ENCODE measurements at regions not wholly inside any gene's neighbourhood (a gene's known extent, or its start where the extent isn't known, plus 50 kb on each side); places are given as distances from the start of the nearest gene placed in this dataset.

DNA sequence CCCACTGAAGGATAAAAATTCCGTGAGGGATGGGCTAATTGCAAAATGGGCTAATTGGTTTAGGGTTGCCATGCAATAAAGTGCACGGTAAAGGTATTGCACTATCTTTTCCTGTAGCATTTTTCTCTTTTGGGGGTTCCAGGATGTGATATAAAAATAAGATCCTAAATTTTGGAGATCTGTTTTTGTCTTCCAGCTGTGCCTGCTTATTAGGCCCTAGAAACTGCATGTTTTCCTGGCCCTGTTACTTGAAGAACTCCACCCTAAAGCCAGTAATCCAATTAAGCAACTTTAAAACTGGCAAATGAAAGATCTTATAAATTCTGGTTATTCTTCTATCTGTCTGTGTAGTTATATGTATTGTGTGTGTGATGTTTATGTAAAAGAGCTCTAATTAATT lies 2489.6 kb downstream of the PCDH9 start (continued):
- TF ChIP-seq, protein P1, sequence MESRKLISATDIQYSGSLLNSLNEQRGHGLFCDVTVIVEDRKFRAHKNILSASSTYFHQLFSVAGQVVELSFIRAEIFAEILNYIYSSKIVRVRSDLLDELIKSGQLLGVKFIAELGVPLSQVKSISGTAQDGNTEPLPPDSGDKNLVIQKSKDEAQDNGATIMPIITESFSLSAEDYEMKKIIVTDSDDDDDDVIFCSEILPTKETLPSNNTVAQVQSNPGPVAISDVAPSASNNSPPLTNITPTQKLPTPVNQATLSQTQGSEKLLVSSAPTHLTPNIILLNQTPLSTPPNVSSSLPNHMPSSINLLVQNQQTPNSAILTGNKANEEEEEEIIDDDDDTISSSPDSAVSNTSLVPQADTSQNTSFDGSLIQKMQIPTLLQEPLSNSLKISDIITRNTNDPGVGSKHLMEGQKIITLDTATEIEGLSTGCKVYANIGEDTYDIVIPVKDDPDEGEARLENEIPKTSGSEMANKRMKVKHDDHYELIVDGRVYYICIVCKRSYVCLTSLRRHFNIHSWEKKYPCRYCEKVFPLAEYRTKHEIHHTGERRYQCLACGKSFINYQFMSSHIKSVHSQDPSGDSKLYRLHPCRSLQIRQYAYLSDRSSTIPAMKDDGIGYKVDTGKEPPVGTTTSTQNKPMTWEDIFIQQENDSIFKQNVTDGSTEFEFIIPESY (IDR thresholded peaks at IDR 0.05) = no peak
- TF ChIP-seq NR2F2 (IDR thresholded peaks at IDR 0.05) (no peak), SP1 (IDR thresholded peaks at IDR 0.05) (no peak), RAD21 (IDR thresholded peaks at IDR 0.05) (no peak), GABPA (IDR thresholded peaks at IDR 0.05 in 1 of 2, conservative IDR thresholded peaks at IDR 0.05 in 1 of 2) (no peak), FOXA2 (IDR thresholded peaks at IDR 0.05) (no peak)

DNA sequence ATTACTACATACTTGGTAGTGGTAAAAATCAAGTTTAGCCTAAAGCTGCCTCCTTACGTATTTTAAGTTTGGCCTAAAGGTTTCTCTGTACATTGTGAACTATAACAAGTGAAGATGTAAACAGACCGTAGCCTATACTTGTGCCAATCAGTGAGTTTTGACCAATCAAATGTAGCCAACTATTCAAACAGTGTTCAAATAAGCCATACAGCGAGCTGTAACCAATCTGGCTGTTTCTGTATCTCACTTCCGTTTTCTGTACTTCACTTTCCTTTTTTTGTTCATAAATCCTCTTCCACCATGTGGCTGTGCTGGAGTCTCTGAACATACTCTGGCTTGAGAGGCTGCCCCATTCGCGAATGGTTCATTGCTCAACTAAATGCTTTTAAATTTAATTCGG lies 2504.6 kb downstream of the PCDH9 start:
- no peak for DNase-seq (ENCODE audit: low spot score)
- Histone ChIP-seq H3K9ac (ENCODE audit: low read depth in 1 of 2, low read length in 2 of 2) (no peak overlapping the region), H3K36me3 (ENCODE audit: control insufficient read depth in 4 of 4, insufficient read depth in 3 of 4, low read depth in 1 of 4, low read length in 3 of 4) (no peaks in the 10 kb centered on the region), H3K27ac (ENCODE audit: low read depth in 1 of 2, low read length in 2 of 2) (no peak overlapping the region), H3K9me3 (ENCODE audit: control insufficient read depth in 4 of 4, low read length in 3 of 4) (no peaks in the 10 kb centered on the region), H3K27me3 (ENCODE audit: control insufficient read depth in 4 of 4, insufficient read depth in 4 of 4, low read length in 3 of 4) (no peaks in the 10 kb centered on the region), H3K4me3 (ENCODE audit: low read depth in 1 of 3, low read length in 3 of 3) (no peak overlapping the region), H3K4me1 (ENCODE audit: control insufficient read depth in 4 of 4, insufficient read depth in 4 of 4, low read length in 3 of 4) (no peaks in the 10 kb centered on the region)
- TF ChIP-seq HNF4G (IDR thresholded peaks at IDR 0.05) (no peak), TAF1 (conservative IDR thresholded peaks at IDR 0.05) (no peak), YY1 (IDR thresholded peaks at IDR 0.05) (no peak), RAD21 (IDR thresholded peaks at IDR 0.05) (no peak), RXRA (IDR thresholded peaks at IDR 0.05) (no peak), FOXA1 (IDR thresholded peaks at IDR 0.05) (no peak), SP1 (IDR thresholded peaks at IDR 0.05) (no peak), HNF4A (conservative IDR thresholded peaks at IDR 0.05) (no peak), EGR1 (IDR thresholded peaks at IDR 0.05; ENCODE audit: low read depth in 2 of 2) (no peak), NR2F2 (IDR thresholded peaks at IDR 0.05) (no peak), GABPA (IDR thresholded peaks at IDR 0.05 in 1 of 2, conservative IDR thresholded peaks at IDR 0.05 in 1 of 2) (no peak), JUND (IDR thresholded peaks at IDR 0.05) (no peak), FOXA2 (IDR thresholded peaks at IDR 0.05) (no peak)
- TF ChIP-seq, protein P2, sequence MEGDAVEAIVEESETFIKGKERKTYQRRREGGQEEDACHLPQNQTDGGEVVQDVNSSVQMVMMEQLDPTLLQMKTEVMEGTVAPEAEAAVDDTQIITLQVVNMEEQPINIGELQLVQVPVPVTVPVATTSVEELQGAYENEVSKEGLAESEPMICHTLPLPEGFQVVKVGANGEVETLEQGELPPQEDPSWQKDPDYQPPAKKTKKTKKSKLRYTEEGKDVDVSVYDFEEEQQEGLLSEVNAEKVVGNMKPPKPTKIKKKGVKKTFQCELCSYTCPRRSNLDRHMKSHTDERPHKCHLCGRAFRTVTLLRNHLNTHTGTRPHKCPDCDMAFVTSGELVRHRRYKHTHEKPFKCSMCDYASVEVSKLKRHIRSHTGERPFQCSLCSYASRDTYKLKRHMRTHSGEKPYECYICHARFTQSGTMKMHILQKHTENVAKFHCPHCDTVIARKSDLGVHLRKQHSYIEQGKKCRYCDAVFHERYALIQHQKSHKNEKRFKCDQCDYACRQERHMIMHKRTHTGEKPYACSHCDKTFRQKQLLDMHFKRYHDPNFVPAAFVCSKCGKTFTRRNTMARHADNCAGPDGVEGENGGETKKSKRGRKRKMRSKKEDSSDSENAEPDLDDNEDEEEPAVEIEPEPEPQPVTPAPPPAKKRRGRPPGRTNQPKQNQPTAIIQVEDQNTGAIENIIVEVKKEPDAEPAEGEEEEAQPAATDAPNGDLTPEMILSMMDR (IDR thresholded peaks at IDR 0.05; ENCODE audit: low read depth, low read length, missing input control) = no peak
- TF ChIP-seq, protein P3, sequence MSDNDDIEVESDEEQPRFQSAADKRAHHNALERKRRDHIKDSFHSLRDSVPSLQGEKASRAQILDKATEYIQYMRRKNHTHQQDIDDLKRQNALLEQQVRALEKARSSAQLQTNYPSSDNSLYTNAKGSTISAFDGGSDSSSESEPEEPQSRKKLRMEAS (IDR thresholded peaks at IDR 0.05) = no peak
- TF ChIP-seq, protein P4, sequence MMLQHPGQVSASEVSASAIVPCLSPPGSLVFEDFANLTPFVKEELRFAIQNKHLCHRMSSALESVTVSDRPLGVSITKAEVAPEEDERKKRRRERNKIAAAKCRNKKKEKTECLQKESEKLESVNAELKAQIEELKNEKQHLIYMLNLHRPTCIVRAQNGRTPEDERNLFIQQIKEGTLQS (IDR thresholded peaks at IDR 0.05) = no peak
- TF ChIP-seq, protein P1 (IDR thresholded peaks at IDR 0.05) = no peak
- TF ChIP-seq, protein P5, sequence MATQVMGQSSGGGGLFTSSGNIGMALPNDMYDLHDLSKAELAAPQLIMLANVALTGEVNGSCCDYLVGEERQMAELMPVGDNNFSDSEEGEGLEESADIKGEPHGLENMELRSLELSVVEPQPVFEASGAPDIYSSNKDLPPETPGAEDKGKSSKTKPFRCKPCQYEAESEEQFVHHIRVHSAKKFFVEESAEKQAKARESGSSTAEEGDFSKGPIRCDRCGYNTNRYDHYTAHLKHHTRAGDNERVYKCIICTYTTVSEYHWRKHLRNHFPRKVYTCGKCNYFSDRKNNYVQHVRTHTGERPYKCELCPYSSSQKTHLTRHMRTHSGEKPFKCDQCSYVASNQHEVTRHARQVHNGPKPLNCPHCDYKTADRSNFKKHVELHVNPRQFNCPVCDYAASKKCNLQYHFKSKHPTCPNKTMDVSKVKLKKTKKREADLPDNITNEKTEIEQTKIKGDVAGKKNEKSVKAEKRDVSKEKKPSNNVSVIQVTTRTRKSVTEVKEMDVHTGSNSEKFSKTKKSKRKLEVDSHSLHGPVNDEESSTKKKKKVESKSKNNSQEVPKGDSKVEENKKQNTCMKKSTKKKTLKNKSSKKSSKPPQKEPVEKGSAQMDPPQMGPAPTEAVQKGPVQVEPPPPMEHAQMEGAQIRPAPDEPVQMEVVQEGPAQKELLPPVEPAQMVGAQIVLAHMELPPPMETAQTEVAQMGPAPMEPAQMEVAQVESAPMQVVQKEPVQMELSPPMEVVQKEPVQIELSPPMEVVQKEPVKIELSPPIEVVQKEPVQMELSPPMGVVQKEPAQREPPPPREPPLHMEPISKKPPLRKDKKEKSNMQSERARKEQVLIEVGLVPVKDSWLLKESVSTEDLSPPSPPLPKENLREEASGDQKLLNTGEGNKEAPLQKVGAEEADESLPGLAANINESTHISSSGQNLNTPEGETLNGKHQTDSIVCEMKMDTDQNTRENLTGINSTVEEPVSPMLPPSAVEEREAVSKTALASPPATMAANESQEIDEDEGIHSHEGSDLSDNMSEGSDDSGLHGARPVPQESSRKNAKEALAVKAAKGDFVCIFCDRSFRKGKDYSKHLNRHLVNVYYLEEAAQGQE (IDR thresholded peaks at IDR 0.05) = no peak
- 79% methylated on average over 7 of the region's 7 CpGs for WGBS

Measured in liver (tissue), 8 donors.